ENCODE measurements at regions not wholly inside any gene's neighbourhood (a gene's known extent, or its start where the extent isn't known, plus 50 kb on each side); places are given as distances from the start of the nearest gene placed in this dataset.

DNA sequence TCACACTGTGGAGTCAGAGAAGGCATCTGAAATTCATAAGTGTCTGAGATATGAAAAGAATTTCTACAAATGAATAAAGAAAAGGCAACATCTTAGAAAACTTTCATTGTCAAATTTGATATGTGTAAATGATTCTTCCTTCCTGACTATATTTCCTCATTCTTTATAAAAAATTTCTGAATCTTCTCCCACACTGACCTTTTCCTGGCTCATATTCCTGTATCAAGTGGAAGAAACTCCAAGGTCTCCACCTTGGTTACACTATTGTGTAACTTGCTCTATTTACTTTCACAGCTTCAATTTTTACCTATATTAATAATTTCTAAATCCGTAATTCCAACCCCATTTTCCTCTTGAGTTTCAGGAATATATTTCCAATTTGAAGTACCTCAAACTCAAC lies 93.5 kb upstream of the FBXL7 start:
- TF ChIP-seq, protein P1, sequence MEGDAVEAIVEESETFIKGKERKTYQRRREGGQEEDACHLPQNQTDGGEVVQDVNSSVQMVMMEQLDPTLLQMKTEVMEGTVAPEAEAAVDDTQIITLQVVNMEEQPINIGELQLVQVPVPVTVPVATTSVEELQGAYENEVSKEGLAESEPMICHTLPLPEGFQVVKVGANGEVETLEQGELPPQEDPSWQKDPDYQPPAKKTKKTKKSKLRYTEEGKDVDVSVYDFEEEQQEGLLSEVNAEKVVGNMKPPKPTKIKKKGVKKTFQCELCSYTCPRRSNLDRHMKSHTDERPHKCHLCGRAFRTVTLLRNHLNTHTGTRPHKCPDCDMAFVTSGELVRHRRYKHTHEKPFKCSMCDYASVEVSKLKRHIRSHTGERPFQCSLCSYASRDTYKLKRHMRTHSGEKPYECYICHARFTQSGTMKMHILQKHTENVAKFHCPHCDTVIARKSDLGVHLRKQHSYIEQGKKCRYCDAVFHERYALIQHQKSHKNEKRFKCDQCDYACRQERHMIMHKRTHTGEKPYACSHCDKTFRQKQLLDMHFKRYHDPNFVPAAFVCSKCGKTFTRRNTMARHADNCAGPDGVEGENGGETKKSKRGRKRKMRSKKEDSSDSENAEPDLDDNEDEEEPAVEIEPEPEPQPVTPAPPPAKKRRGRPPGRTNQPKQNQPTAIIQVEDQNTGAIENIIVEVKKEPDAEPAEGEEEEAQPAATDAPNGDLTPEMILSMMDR (IDR thresholded peaks at IDR 0.05), result no peak
- TF ChIP-seq POLR2A (IDR thresholded peaks at IDR 0.05), result no peak
